GM12891 (cell line): ENCODE measurements at regions not wholly inside any gene's neighbourhood (a gene's known extent, or its start where the extent isn't known, plus 50 kb on each side); places are given as distances from the start of the nearest gene placed in this dataset.

ENCODE experiments used
- POLR2A ChIP-seq: IDR thresholded peaks from 2 replicates; pipeline ENCODE4 v1.6.1; 2011; ENCODE audit warnings: low read depth, low read length, control low read depth
- POLR2AphosphoS5 ChIP-seq: IDR thresholded peaks from 2 replicates; pipeline ENCODE4 v1.6.1; 2011; ENCODE audit warnings: low read depth, low read length, control low read depth
- POU2F2 ChIP-seq: IDR thresholded peaks from 2 replicates; pipeline ENCODE4 v1.6.1; 2011; ENCODE audit warnings: low read depth, mild to moderate bottlenecking, control low read depth, low read length, moderate library complexity
- TAF1 ChIP-seq: IDR thresholded peaks from 2 replicates; pipeline ENCODE4 v1.6.1; 2011; ENCODE audit warnings: low read depth, low read length, control low read depth

- TF ChIP-seq POLR2A: no peak
- TF ChIP-seq POLR2AphosphoS5: no peak
- no peak for TF ChIP-seq TAF1
- no peak for TF ChIP-seq POU2F2
Measured at GRCh38 chr15:36235173-36235572, 344.3 kb upstream of the CDIN1 start.
